Neural progenitor cell (in vitro differentiated cells): ENCODE measurements at regions not wholly inside any gene's neighbourhood (a gene's known extent, or its start where the extent isn't known, plus 50 kb on each side); places are given as distances from the start of the nearest gene placed in this dataset.

Experiments used
- DNase-seq: peaks from one replicate; pipeline ENCODE4 v3.0.0-alpha.2; 2016; ENCODE audit warnings: low spot score
- H2AFZ ChIP-seq: fragments of 200-600 bp; sonication (generic); replicated peaks from 2 replicates; pipeline ENCODE4 v1.6.1; 2016; ENCODE audit warnings: antibody characterized with exemption
- H3F3A ChIP-seq: fragments of 200-600 bp; sonication (generic); 2 replicates; pipeline ENCODE4 v1.6.1; 2016; ENCODE audit warnings: antibody characterized with exemption, low read depth
- H3K27ac ChIP-seq: fragments of 200-600 bp; sonication (generic); 2 replicates; pipeline ENCODE4 v1.5.1; 2016; ENCODE audit warnings: mild to moderate bottlenecking
- H3K27me3 ChIP-seq: fragments of 200-600 bp; sonication (generic); 2 replicates; pipeline ENCODE4 v1.6.1; 2016; ENCODE audit warnings: mild to moderate bottlenecking, moderate library complexity
- H3K36me3 ChIP-seq: fragments of 200-600 bp; sonication (generic); 2 replicates; pipeline ENCODE4 v1.5.1; 2016
- H3K4me1 ChIP-seq: fragments of 200-600 bp; sonication (generic); 2 replicates; pipeline ENCODE4 v1.6.1; 2016; ENCODE audit warnings: mixed run types
- H3K4me2 ChIP-seq: fragments of 200-600 bp; sonication (generic); 2 replicates; pipeline ENCODE4 v1.6.1; 2016
- H3K4me3 ChIP-seq: fragments of 200-600 bp; sonication (generic); 2 replicates; pipeline ENCODE4 v1.5.1; 2016
- H3K79me2 ChIP-seq: fragments of 200-600 bp; sonication (generic); 2 replicates; pipeline ENCODE4 v1.6.1; 2016; ENCODE audit warnings: low read depth
- H3K9ac ChIP-seq: fragments of 200-600 bp; sonication (generic); 2 replicates; pipeline ENCODE4 v1.6.1; 2016
- H3K9me3 ChIP-seq: fragments of 200-600 bp; sonication (generic); 2 replicates; pipeline ENCODE4 v1.5.1; 2016; ENCODE audit warnings: low read depth
- H4K20me1 ChIP-seq: fragments of 200-600 bp; sonication (generic); 2 replicates; pipeline ENCODE4 v1.6.1; 2016; ENCODE audit warnings: low read depth
- H3K27ac Mint-ChIP-seq: 3 replicates; pipeline ENCODE4 v1.8.0; 2021; ENCODE audit warnings: mixed read lengths
- H3K27me3 Mint-ChIP-seq: 2 replicates; pipeline ENCODE4 v1.8.0; 2022; ENCODE audit warnings: low read depth, mild to moderate bottlenecking, inconsistent platforms, moderate library complexity, mixed read lengths; ENCODE audit not compliant: insufficient read depth
- H3K36me3 Mint-ChIP-seq: 3 replicates; pipeline ENCODE4 v1.8.0; 2021; ENCODE audit warnings: mixed read lengths
- H3K4me1 Mint-ChIP-seq: 3 replicates; pipeline ENCODE4 v1.8.0; 2021; ENCODE audit warnings: mixed read lengths
- H3K4me3 Mint-ChIP-seq: 3 replicates; pipeline ENCODE4 v1.8.0; 2021; ENCODE audit warnings: mild to moderate bottlenecking, moderate library complexity, mixed read lengths
- H3K9me3 Mint-ChIP-seq: 3 replicates; pipeline ENCODE4 v1.8.0; 2020; ENCODE audit warnings: mixed read lengths
- EZH2 ChIP-seq: fragments of 200-600 bp; sonication (generic); IDR thresholded peaks from 2 replicates; pipeline ENCODE4 v1.6.1; 2017; ENCODE audit warnings: antibody characterized with exemption, mild to moderate bottlenecking, moderate library complexity
- EZH2phosphoT487 ChIP-seq: fragments of 200-600 bp; sonication (generic); IDR thresholded peaks from 2 replicates; pipeline ENCODE4 v1.6.1; 2017; ENCODE audit warnings: antibody characterized with exemption
- TF ChIP-seq, protein P1 (sequence below): fragments of 200-600 bp; sonication (generic); IDR thresholded peaks from 2 replicates; pipeline ENCODE4 v1.5.1; 2017; ENCODE audit warnings: antibody characterized with exemption, mild to moderate bottlenecking

DNA sequence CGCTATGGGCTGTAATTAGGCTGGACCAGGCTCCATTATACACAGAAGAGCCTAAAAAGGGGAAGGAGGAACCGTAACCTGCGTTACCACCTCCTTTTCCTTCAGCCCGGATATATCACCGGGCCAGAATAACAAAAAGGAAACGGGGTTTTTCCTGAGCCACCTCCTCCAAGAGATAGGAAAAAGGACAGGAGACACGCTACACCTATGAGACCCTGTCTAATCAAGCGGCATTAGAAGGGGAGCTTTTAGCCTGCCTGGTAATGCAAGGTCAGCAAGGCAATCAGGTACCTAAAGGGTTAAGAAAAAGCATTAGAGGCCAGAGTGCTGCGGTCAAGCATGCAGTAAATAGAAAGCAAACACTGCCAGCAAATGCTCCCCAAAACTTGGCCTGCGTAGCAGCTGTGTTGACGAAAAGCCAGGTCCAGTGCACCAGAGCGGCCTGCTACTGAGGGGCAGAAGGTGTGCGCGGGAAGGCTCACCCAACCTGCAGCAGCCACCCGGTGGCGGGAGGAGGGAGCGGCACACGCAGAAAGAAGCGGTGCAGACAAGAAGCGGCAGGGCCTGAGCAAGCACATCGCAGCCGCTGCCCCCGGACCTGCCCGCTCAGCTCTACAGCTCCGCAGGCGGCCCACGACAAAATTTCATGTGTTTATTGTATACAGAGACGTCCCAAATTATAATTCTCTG lies 1466.1 kb downstream of the UQCRFS1 start:
- Histone ChIP-seq H3F3A (no peaks in the 10 kb centered on the region), H3K4me1 (peaks cover 16% of the 10 kb centered on the region), H3K36me3 (no peaks in the 10 kb centered on the region), H3K4me3 (peak overlapping the region; percentile 22), H2AFZ (no peak overlapping the region), H3K4me2 (peak overlapping the region; percentile 59), H3K9me3 (no peaks in the 10 kb centered on the region), H3K27me3 (peaks cover 20% of the 10 kb centered on the region), H3K9ac (no peak overlapping the region), H4K20me1 (no peaks in the 10 kb centered on the region), H3K27ac (no peak overlapping the region), H3K79me2 (no peaks in the 10 kb centered on the region)
- Mint-ChIP-seq H3K27ac (no peak overlapping the region), H3K27me3 (peaks cover 4% of the 10 kb centered on the region), H3K36me3 (peaks cover 4% of the 10 kb centered on the region), H3K4me3 (no peak overlapping the region), H3K4me1 (peaks cover 9% of the 10 kb centered on the region), H3K9me3 (peaks cover 2% of the 10 kb centered on the region)
- TF ChIP-seq, protein P1, sequence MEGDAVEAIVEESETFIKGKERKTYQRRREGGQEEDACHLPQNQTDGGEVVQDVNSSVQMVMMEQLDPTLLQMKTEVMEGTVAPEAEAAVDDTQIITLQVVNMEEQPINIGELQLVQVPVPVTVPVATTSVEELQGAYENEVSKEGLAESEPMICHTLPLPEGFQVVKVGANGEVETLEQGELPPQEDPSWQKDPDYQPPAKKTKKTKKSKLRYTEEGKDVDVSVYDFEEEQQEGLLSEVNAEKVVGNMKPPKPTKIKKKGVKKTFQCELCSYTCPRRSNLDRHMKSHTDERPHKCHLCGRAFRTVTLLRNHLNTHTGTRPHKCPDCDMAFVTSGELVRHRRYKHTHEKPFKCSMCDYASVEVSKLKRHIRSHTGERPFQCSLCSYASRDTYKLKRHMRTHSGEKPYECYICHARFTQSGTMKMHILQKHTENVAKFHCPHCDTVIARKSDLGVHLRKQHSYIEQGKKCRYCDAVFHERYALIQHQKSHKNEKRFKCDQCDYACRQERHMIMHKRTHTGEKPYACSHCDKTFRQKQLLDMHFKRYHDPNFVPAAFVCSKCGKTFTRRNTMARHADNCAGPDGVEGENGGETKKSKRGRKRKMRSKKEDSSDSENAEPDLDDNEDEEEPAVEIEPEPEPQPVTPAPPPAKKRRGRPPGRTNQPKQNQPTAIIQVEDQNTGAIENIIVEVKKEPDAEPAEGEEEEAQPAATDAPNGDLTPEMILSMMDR = peak; percentile 43
- TF ChIP-seq EZH2phosphoT487 = no peak
- DNase-seq = peak; percentile 66

DNA sequence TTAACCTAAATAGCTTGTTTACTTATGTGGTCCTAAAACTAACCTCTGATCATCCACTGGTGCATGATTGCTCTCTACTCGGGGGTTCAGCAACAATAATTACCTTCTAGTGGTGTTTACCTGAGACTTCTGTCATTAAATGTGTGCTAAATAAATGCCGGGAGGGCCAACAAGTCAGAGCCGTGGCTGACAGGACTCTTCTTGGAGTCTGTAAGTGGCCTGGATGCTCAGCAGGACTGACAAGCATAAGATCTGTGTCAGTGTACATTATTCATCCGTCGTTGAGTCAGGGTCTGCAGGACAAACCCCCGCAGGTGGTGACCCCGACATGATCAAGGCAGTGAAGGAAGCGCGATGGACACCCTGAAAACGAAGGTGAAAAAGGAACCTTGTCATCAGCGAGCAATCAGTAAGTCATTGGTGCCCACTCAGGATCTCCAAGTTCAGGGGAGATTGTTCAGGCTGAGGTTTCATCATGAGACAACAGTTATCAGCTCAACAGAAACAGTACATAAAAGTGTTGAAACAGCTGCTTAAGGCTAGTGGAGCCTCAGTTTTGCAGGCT lies 1466.9 kb downstream of the UQCRFS1 start:
- Histone ChIP-seq H3K79me2 (no peaks in the 10 kb centered on the region), H3K4me3 (no peak overlapping the region), H2AFZ (no peak overlapping the region), H3K9me3 (no peaks in the 10 kb centered on the region), H3K9ac (no peak overlapping the region), H3K4me1 (peaks cover 13% of the 10 kb centered on the region), H3K27me3 (peaks cover 20% of the 10 kb centered on the region), H3K27ac (no peak overlapping the region), H3K36me3 (no peaks in the 10 kb centered on the region), H3K4me2 (no peak overlapping the region), H4K20me1 (no peaks in the 10 kb centered on the region), H3F3A (no peaks in the 10 kb centered on the region)
- H3K4me3 Mint-ChIP-seq = no peak overlapping the region
- no peak for DNase-seq
- H3K27ac Mint-ChIP-seq = no peak overlapping the region
- peaks cover 4% of the 10 kb centered on the region for H3K27me3 Mint-ChIP-seq
- peaks cover 6% of the 10 kb centered on the region for H3K36me3 Mint-ChIP-seq
- peaks cover 7% of the 10 kb centered on the region for H3K4me1 Mint-ChIP-seq
- TF ChIP-seq, protein P1 = no peak
- TF ChIP-seq EZH2phosphoT487 = no peak
- TF ChIP-seq EZH2 = no peak
- H3K9me3 Mint-ChIP-seq = peaks cover 2% of the 10 kb centered on the region

DNA sequence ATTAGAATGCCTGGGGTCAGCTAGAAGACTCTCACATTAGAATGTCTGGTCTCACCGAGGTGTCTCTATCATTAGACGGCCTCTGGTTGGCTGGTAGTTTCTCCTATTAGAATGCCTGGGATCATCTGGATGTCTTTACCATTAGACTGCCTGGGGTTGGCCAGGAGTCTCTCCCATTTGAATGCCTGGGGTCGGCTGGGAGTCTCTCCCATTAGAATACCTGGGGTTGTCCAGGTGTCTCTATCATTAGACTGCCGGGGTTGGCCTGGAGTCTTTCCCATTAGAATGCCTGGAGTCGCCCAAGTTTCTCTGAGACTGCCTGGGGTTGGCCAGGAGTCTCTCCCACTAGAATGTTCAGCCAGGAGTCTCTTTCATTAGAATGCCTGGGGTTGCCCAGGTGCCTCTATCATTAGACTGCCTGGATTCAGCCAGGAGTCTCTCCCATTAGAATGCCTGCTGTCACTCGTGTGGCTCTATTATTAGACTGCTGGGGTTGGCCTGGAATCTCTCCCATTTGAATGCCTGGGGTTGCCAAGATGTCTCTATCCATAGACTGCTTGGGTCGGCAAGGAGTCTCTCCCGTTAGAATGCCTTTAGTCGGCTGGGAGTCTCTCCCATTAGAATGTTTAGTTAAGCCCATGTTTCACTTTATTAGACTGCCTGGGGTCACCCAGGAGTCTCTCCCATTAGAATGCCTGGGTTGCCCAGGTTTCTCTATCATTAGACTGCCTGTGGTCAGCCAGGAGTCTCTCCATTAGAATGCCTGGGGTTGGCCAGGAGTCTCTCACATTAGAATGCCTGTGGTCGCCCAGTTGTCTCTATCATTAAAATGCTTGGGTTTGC lies 1467.8 kb downstream of the UQCRFS1 start:
- Histone ChIP-seq H2AFZ (no peak overlapping the region), H3K4me3 (no peak overlapping the region), H3K9me3 (no peaks in the 10 kb centered on the region), H3K36me3 (no peaks in the 10 kb centered on the region), H3K79me2 (no peaks in the 10 kb centered on the region), H4K20me1 (no peaks in the 10 kb centered on the region), H3K4me2 (no peak overlapping the region), H3K9ac (no peak overlapping the region), H3K27me3 (peaks cover 20% of the 10 kb centered on the region), H3K27ac (no peak overlapping the region), H3K4me1 (peaks cover 4% of the 10 kb centered on the region), H3F3A (no peaks in the 10 kb centered on the region)
- Mint-ChIP-seq H3K27ac (no peak overlapping the region), H3K36me3 (peaks cover 8% of the 10 kb centered on the region), H3K9me3 (peaks cover 2% of the 10 kb centered on the region), H3K27me3 (peaks cover 4% of the 10 kb centered on the region), H3K4me3 (no peak overlapping the region), H3K4me1 (peaks cover under 1% of the 10 kb centered on the region)
- no peak for DNase-seq
- TF ChIP-seq EZH2phosphoT487 = no peak
- no peak for TF ChIP-seq EZH2
- TF ChIP-seq, protein P1 = no peak
